GM18499 (cell line): ENCODE measurements at regions not wholly inside any gene's neighbourhood (a gene's known extent, or its start where the extent isn't known, plus 50 kb on each side); places are given as distances from the start of the nearest gene placed in this dataset.

Experiments
- ATAC-seq: cut with Tn5 transposase; IDR thresholded peaks from one replicate; pipeline ENCODE4 v1.9.1; 2021; ENCODE audit warnings: moderate number of reproducible peaks; ENCODE audit not compliant: insufficient read depth, unreplicated experiment

- ATAC-seq = no peak
These were observed 159.5 kb upstream of the FAT4 start for GRCh38 chr4:125155251-125155650.

GRCh38 chr4:125140966-125141495 lies 173.7 kb upstream of the FAT4 start:
- ATAC-seq = no peak

GRCh38 chr4:125135652-125136051 lies 179.1 kb upstream of the FAT4 start:
- no peak for ATAC-seq

- ATAC-seq = no peak
These were observed 182.0 kb upstream of the FAT4 start for GRCh38 chr4:125132729-125133128.

- no peak for ATAC-seq
These were observed 182.7 kb upstream of the FAT4 start for GRCh38 chr4:125131891-125132680.

GRCh38 chr4:125125276-125125675 lies 189.5 kb upstream of the FAT4 start:
- no peak for ATAC-seq

GRCh38 chr4:125123570-125124109 lies 191.1 kb upstream of the FAT4 start:
- ATAC-seq = no peak

- ATAC-seq = no peak
These were observed 193.2 kb upstream of the FAT4 start for GRCh38 chr4:125121581-125121980.

- ATAC-seq = no peak
These were observed 198.3 kb upstream of the FAT4 start for GRCh38 chr4:125116431-125116830.

- no peak for ATAC-seq
These were observed 198.8 kb upstream of the FAT4 start for GRCh38 chr4:125115941-125116340.

GRCh38 chr4:125115476-125115875 lies 199.3 kb upstream of the FAT4 start:
- ATAC-seq = no peak

- ATAC-seq = no peak
These were observed 202.2 kb upstream of the FAT4 start for GRCh38 chr4:125112536-125112935.

- no peak for ATAC-seq
These were observed 203.4 kb upstream of the FAT4 start for GRCh38 chr4:125111323-125111722.

- ATAC-seq = no peak
These were observed 209.2 kb upstream of the FAT4 start for GRCh38 chr4:125105561-125105960.

- ATAC-seq = no peak
These were observed 210.1 kb upstream of the FAT4 start for GRCh38 chr4:125104616-125105015.

GRCh38 chr4:125101719-125102118 lies 213.0 kb upstream of the FAT4 start:
- ATAC-seq = no peak

GRCh38 chr4:125097729-125098128 lies 217.0 kb upstream of the FAT4 start:
- no peak for ATAC-seq

GRCh38 chr4:125096662-125097061 lies 218.1 kb upstream of the FAT4 start:
- no peak for ATAC-seq

- ATAC-seq = no peak
These were observed 223.2 kb upstream of the FAT4 start for GRCh38 chr4:125091541-125091940.

- ATAC-seq = no peak
These were observed 223.7 kb upstream of the FAT4 start for GRCh38 chr4:125091101-125091500.

GRCh38 chr4:125084608-125085007 lies 230.1 kb upstream of the FAT4 start:
- ATAC-seq = no peak
